Testis (tissue), 2 donors: ENCODE measurements at regions not wholly inside any gene's neighbourhood (a gene's known extent, or its start where the extent isn't known, plus 50 kb on each side); places are given as distances from the start of the nearest gene placed in this dataset.

Experiments used
- DNase-seq: peaks from one replicate; pipeline ENCODE4 v3.0.0-alpha.2; 2019
- H3K27ac ChIP-seq, 2 donors: fragments of 200-600 bp; sonication (generic); one replicate each; pipeline ENCODE4 v1.5.1; 2019
- H3K27me3 ChIP-seq: fragments of 200-600 bp; sonication (generic); one replicate; pipeline ENCODE4 v1.5.1; 2019
- H3K36me3 ChIP-seq: fragments of 200-600 bp; sonication (generic); one replicate; pipeline ENCODE4 v1.5.1; 2017; ENCODE audit warnings: low read depth; ENCODE audit errors: missing control alignments
- H3K4me1 ChIP-seq: fragments of 200-600 bp; sonication (generic); one replicate; pipeline ENCODE4 v1.5.1; 2019
- H3K4me3 ChIP-seq, 2 donors: fragments of 200-600 bp; sonication (generic); one replicate each; pipeline ENCODE4 v1.5.1; 2017 to 2019
- H3K9me3 ChIP-seq: fragments of 200-600 bp; sonication (generic); one replicate; pipeline ENCODE4 v1.5.1; 2017
- CTCF ChIP-seq, 3 experiments: fragments of 450-650 bp in 2 of 3; fragments of 200-600 bp in 1 of 3; sonication (generic) in 1 of 3; IDR thresholded peaks; one replicate each; pipeline ENCODE4 v1.5.1; 2016 to 2019; ENCODE audit warnings: antibody characterized with exemption in 3 of 3, mild to moderate bottlenecking in 2 of 3, moderate library complexity in 1 of 3
- POLR2A ChIP-seq: fragments of 450-650 bp; IDR thresholded peaks from one replicate; pipeline ENCODE4 v1.6.1; 2017; ENCODE audit warnings: antibody characterized with exemption, mild to moderate bottlenecking, moderate library complexity
- WGBS, 2 donors: methylation state at CpG; one replicate each; pipeline ENCODE4 v1.1.5; 2018; 5-methylcytosine and 5-hydroxymethylcytosine counted together
- intact Hi-C: fragments of 100-400 bp; cut with DNase I; formaldehyde crosslinking; loops from one replicate; pipeline ENCODE4 v1.15.1; 2023; ENCODE audit warnings: low total_unique reads
- small RNA-seq, 2 donors: library from RNA; depleted of rRNA; stranded (forward); fragments of <200 nt; gene quantifications; one replicate each; pipeline ENCODE3, GENCODE V24; 2016

- intact Hi-C loops: loop anchor here (10.0 kb wide), 1 partner anchor 382 kb away; the partner anchor contains the start of gene ZFP36L2
- WGBS, 2 donors: 75 to 88% methylated on average over 6 of the region's 6 CpGs
- Histone ChIP-seq H3K27me3 (no peaks in the 10 kb centered on the region), H3K4me3 (no peak overlapping the region), H3K27ac (no peak overlapping the region), H3K4me1 (peaks cover 14% of the 10 kb centered on the region), H3K9me3 (no peaks in the 10 kb centered on the region), H3K36me3 (no peaks in the 10 kb centered on the region)
- DNase-seq: no peak
- TF ChIP-seq POLR2A: no peak
- TF ChIP-seq CTCF (IDR thresholded peaks at IDR 0.05): no peak
Observed at GRCh38 chr2:42843131-42843530, 50.7 kb upstream of the HAAO start.

- intact Hi-C loops: loop anchor here (10.0 kb wide), 1 partner anchor 382 kb away; the partner anchor contains the start of gene ZFP36L2
- 46 to 66% methylated on average over 4 of the region's 4 CpGs for WGBS, 2 donors
- no peaks in the 10 kb centered on the region for H3K9me3 ChIP-seq
- no peaks in the 10 kb centered on the region for H3K27me3 ChIP-seq
- TF ChIP-seq POLR2A (no peak), CTCF (IDR thresholded peaks at IDR 0.05) (no peak)
- H3K27ac ChIP-seq: peak overlapping the region in 1 of 2 donors; percentile 1
- no peak overlapping the region for H3K4me3 ChIP-seq
- no peak for DNase-seq
- H3K36me3 ChIP-seq: no peaks in the 10 kb centered on the region
- H3K4me1 ChIP-seq: peaks cover 14% of the 10 kb centered on the region
Observed at GRCh38 chr2:42842466-42842865, 50.1 kb upstream of the HAAO start.

Small RNA genes lying in the stretch of these regions (small RNA-seq; reads per million reads assigned to genes)
- 0 reads per million in 2 donors for gene RNU6-242P
